Kidney epithelial cell (primary cell): ENCODE measurements at regions not wholly inside any gene's neighbourhood (a gene's known extent, or its start where the extent isn't known, plus 50 kb on each side); places are given as distances from the start of the nearest gene placed in this dataset.
"Not testable (repeated sequence)": the region's sequence is repeated elsewhere in the genome, so short reads cannot be mapped to it uniquely, and the experiment has no call there.

ENCODE experiments used
- DNase-seq: peaks from one replicate; pipeline ENCODE4 v3.0.0-alpha.2; 2010; ENCODE audit warnings: low read depth
- H3K27me3 ChIP-seq: 2 replicates; pipeline ENCODE4 v1.6.0; 2011; ENCODE audit warnings: low read length; ENCODE audit not compliant: control insufficient read depth, insufficient read depth
- H3K36me3 ChIP-seq: 2 replicates; pipeline ENCODE4 v1.5.1; 2011; ENCODE audit warnings: low read length; ENCODE audit not compliant: control insufficient read depth, insufficient read depth
- H3K4me3 ChIP-seq: 2 replicates; pipeline ENCODE4 v1.5.1; 2011; ENCODE audit warnings: low read depth, mild to moderate bottlenecking, control low read depth, low read length
- TF ChIP-seq, protein P1 (sequence below): IDR thresholded peaks from 2 replicates; pipeline ENCODE4 v1.5.1; 2011; ENCODE audit warnings: mild to moderate bottlenecking, moderate library complexity, low read length, control low read depth, inconsistent platforms; ENCODE audit not compliant: insufficient read depth, poor library complexity, severe bottlenecking

GRCh38 chr1:240722788-240723187 is 110.8 kb upstream of the GREM2 start:
- Histone ChIP-seq H3K27me3 (no peaks in the 10 kb centered on the region), H3K36me3 (no peaks in the 10 kb centered on the region), H3K4me3 (no peak overlapping the region)
- no peak for DNase-seq
- TF ChIP-seq, protein P1, sequence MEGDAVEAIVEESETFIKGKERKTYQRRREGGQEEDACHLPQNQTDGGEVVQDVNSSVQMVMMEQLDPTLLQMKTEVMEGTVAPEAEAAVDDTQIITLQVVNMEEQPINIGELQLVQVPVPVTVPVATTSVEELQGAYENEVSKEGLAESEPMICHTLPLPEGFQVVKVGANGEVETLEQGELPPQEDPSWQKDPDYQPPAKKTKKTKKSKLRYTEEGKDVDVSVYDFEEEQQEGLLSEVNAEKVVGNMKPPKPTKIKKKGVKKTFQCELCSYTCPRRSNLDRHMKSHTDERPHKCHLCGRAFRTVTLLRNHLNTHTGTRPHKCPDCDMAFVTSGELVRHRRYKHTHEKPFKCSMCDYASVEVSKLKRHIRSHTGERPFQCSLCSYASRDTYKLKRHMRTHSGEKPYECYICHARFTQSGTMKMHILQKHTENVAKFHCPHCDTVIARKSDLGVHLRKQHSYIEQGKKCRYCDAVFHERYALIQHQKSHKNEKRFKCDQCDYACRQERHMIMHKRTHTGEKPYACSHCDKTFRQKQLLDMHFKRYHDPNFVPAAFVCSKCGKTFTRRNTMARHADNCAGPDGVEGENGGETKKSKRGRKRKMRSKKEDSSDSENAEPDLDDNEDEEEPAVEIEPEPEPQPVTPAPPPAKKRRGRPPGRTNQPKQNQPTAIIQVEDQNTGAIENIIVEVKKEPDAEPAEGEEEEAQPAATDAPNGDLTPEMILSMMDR, result no peak

DNA sequence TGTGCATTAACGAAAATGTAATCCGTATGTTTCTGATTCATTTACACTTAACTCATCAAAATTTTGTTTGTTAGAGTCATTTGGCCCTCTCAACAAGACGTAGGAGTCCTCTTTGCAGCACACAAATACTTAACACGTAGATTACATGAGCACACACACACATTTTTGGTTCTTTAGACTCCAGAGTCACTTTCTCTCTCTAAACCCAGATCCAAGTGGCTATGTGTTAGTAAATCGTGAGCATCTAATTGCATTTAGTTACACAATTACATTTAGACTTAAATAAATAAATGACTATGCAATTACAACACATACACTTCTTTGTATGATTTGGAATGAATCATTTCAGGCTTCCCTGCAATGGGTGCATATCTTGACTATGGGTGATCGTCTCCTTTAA is 109.0 kb upstream of the GREM2 start:
- TF ChIP-seq, protein P1, result no peak
- no peak for DNase-seq
- Histone ChIP-seq H3K27me3 (no peaks in the 10 kb centered on the region), H3K4me3 (no peak overlapping the region), H3K36me3 (no peaks in the 10 kb centered on the region)

DNA sequence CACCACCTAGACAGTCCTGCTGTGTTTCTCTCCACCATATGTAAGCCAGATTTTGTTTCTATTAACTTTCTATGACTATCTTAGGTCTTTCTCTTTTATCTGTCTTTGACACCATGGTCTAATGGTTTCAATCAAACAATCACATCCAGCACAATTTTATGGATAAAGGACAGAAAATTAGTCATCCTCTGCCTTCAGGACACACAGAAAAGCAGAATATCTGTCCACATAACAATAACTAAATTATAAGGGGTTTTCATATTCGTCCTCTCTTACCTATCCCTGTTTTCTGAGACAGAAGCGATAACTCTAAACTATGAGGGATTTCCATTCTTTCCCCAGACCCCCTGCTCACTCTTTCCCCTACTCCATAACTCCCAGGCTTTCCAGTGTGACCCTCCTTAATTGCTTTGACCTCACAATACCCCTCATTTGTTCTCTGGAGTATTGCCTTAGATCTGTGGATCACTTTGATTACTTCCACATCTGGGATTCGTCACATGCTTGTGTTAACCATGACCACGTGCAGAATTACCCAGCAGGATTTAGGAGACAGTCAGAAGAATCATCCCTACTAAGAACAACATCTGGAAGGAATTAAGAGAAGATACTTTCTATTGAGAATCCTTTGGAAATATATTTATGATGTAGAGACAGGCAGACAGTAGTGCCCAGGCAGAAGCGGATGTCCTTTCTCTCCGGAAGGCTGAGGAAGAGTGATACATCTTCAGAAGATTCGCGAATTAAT is 108.2 kb upstream of the GREM2 start:
- DNase-seq, result no peak
- Histone ChIP-seq H3K4me3 (no peak overlapping the region), H3K27me3 (no peaks in the 10 kb centered on the region), H3K36me3 (no peaks in the 10 kb centered on the region)
- TF ChIP-seq, protein P1, result no peak

GRCh38 chr1:240716538-240716937 is 104.6 kb upstream of the GREM2 start:
- not testable (repeated sequence) for H3K36me3 ChIP-seq, H3K4me3 ChIP-seq, H3K27me3 ChIP-seq, DNase-seq

- TF ChIP-seq, protein P1, result no peak
Observed at GRCh38 chr1:240714568-240715292, 102.8 kb upstream of the GREM2 start.

DNA sequence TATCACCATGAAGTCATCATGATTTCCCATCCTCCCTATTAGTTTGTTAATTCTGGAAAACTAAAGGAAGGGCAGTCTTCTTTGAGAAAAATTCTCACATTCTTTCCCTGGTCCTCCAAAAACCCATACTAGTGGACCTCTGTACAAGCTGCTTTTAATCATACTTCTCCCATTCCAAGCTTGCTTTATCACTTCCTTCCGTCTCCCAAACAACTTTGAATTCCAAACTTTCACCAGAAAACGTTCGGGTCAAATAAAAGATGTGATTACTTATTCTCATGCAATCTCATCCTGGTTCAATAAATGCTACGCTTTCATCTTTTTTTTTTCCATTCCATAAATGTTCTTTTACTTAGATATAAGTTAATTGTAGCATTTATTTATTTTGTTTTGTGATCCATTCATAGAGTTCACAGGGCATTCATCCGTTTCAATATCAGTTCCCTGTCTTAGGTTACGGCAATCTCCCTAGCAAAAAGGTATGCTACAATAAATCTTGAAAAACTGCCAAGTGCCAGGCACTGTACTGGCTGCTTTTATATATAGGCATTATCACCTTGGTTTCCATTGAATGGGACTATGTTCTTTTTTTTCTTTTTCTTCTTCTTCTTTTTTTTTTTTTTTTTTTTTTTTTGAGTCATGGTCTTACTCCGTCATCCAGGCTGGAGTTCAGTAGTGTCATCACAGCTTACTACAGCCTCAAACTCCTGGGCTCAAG is 100.2 kb upstream of the GREM2 start:
- DNase-seq, result no peak
- no peaks in the 10 kb centered on the region for H3K27me3 ChIP-seq
- no peaks in the 10 kb centered on the region for H3K36me3 ChIP-seq
- H3K4me3 ChIP-seq, result no peak overlapping the region
- TF ChIP-seq, protein P1, result no peak

More at GRCh38 chr1:240714568-240715292, 102.8 kb upstream of the GREM2 start:
- no peak for DNase-seq
- H3K36me3 ChIP-seq, result no peaks in the 10 kb centered on the region
- no peak overlapping the region for H3K4me3 ChIP-seq
- H3K27me3 ChIP-seq, result no peaks in the 10 kb centered on the region
